ENCODE measurements at regions not wholly inside any gene's neighbourhood (a gene's known extent, or its start where the extent isn't known, plus 50 kb on each side); places are given as distances from the start of the nearest gene placed in this dataset.

DNA sequence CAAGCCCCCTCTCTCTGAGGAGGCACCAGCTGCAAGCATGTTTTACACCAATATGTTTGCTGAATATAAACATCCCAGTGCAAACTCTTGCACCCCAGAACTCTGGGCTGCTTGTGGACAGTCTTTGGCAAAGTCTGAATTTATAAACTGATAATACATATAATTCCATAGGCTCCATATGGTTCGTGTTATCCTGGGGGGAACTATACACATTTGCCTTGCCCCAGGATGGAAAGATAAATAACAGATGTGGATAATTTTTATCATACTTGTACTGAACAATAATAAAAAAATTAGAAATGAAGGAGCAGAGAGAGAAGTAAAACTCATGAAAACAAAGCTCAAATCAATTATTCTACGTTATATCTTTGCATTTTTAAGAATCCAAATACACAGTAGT lies 50.6 kb upstream of the GAS1 start:
- TF ChIP-seq POLR2AphosphoS5 (IDR thresholded peaks at IDR 0.05; ENCODE audit: low read depth, low read length) (no peak), POLR2A (IDR thresholded peaks at IDR 0.05; ENCODE audit: low read depth, low read length) (no peak), TAF1 (IDR thresholded peaks at IDR 0.05; ENCODE audit: borderline replicate concordance, low read depth, low read length) (no peak)

Data from GM12892 (cell line).